ENCODE measurements at regions not wholly inside any gene's neighbourhood (a gene's known extent, or its start where the extent isn't known, plus 50 kb on each side); places are given as distances from the start of the nearest gene placed in this dataset.

DNA sequence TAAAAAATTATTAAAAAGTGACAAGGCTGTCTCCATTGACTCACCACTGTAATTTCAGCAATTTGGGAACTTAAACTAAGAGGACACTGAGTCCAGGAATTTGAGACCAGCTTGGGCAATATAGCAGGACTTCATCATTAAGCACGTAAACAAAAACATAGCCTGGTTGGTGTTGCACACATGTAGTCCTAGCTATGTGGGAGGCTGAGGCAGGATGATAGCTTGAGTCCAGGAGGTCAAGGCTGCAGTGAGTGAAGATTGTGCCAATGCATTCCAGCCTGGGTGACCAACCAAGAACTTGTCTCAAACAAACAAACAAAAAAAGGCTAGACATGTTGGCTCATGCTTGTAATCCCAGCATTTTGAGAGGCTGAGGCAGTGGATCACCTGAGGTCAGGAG lies 439.4 kb upstream of the TSPY4 start (continued):
- TF ChIP-seq, protein P1, sequence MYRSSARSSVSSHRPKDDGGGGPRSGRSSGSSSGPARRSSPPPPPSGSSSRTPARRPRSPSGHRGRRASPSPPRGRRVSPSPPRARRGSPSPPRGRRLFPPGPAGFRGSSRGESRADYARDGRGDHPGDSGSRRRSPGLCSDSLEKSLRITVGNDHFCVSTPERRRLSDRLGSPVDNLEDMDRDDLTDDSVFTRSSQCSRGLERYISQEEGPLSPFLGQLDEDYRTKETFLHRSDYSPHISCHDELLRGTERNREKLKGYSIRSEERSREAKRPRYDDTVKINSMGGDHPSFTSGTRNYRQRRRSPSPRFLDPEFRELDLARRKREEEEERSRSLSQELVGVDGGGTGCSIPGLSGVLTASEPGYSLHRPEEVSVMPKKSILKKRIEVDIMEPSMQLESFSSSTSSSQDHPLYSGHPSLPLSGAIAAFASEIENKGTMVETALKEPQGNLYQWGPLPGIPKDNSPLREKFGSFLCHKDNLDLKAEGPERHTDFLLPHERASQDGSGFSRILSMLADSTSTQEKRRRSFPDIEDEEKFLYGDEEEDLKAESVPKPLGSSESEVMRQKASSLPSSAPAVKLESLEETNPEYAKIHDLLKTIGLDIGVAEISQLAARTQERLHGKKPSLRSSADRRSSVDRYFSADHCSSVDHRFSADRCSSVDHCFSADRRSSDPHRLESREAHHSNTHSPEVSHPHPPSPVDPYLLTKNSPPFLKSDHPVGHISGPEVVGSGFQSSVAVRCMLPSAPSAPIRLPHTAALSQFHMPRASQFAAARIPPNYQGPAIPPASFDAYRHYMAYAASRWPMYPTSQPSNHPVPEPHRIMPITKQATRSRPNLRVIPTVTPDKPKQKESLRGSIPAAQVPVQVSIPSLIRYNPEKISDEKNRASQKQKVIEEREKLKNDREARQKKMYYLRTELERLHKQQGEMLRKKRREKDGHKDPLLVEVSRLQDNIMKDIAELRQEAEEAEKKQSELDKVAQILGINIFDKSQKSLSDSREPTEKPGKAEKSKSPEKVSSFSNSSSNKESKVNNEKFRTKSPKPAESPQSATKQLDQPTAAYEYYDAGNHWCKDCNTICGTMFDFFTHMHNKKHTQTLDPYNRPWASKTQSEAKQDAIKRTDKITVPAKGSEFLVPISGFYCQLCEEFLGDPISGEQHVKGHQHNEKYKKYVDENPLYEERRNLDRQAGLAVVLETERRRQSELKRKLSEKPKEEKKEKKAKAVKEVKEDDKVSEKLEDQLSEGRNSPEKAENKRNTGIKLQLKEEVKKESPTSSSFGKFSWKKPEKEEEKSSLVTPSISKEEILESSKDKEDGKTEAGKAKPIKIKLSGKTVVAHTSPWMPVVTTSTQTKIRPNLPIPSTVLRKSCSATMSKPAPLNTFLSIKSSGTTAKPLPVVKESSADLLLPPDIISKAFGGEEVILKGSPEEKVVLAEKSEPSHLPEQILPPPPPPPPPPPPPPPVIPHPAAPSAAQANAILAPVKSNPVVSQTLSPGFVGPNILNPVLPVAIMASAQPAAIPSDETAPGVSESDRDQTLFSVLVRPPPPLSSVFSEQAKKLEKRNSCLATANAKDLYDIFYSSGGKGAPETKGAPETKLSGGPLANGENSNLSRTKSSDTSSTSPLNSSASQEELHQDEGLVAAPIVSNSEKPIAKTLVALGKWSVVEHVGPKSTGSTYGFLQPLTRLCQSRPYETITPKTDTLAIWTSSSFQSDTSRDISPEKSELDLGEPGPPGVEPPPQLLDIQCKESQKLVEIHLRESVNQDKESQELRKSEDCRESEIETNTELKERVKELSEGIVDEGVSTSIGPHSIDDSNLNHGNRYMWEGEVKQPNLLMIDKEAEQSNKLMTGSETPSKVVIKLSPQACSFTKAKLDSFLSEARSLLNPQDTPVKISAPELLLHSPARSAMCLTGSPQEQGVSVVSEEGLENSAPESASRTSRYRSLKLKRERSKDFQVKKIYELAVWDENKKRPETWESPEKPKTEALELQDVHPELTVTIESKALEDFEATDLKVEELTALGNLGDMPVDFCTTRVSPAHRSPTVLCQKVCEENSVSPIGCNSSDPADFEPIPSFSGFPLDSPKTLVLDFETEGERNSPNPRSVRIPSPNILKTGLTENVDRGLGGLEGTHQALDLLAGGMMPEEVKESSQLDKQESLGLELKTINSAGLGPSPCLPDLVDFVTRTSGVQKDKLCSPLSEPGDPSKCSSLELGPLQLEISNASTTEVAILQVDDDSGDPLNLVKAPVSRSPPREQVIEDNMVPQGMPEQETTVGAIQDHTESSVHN (CRISPR knock-in tag; IDR thresholded peaks at IDR 0.05) = no peak
- TF ChIP-seq KLF15 (CRISPR knock-in tag; IDR thresholded peaks at IDR 0.05; ENCODE audit: borderline replicate concordance) = no peak
- no peak for TF ChIP-seq ZBTB38 (CRISPR knock-in tag; IDR thresholded peaks at IDR 0.05)
- TF ChIP-seq ZSCAN31 (CRISPR knock-in tag; IDR thresholded peaks at IDR 0.05; ENCODE audit: low read depth) = no peak
- no peak for TF ChIP-seq SOX13 (IDR thresholded peaks at IDR 0.05)
- no peak for TF ChIP-seq SOX13 (CRISPR knock-in tag; conservative IDR thresholded peaks at IDR 0.05 in 1 of 2, IDR thresholded peaks at IDR 0.05 in 1 of 2)
- TF ChIP-seq ETV5 (CRISPR knock-in tag; IDR thresholded peaks at IDR 0.05; ENCODE audit: borderline replicate concordance) = no peak
- TF ChIP-seq, protein P2, sequence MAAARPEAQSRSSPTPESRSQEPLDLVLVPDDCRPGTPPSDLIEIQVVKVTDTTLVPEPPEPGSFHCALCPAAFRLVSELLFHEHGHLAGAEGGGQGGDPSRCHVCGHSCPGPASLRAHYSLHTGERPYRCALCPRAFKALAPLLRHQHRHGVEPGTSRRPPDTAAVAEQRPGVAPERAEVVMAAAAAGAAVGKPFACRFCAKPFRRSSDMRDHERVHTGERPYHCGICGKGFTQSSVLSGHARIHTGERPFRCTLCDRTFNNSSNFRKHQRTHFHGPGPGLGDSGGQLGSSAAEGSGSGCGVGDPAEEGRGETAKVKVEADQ (CRISPR knock-in tag; IDR thresholded peaks at IDR 0.05; ENCODE audit: borderline replicate concordance) = no peak
- TF ChIP-seq, protein P3, sequence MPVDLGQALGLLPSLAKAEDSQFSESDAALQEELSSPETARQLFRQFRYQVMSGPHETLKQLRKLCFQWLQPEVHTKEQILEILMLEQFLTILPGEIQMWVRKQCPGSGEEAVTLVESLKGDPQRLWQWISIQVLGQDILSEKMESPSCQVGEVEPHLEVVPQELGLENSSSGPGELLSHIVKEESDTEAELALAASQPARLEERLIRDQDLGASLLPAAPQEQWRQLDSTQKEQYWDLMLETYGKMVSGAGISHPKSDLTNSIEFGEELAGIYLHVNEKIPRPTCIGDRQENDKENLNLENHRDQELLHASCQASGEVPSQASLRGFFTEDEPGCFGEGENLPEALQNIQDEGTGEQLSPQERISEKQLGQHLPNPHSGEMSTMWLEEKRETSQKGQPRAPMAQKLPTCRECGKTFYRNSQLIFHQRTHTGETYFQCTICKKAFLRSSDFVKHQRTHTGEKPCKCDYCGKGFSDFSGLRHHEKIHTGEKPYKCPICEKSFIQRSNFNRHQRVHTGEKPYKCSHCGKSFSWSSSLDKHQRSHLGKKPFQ (CRISPR knock-in tag; IDR thresholded peaks at IDR 0.05; ENCODE audit: insufficient replicate concordance) = no peak
- TF ChIP-seq, protein P4, sequence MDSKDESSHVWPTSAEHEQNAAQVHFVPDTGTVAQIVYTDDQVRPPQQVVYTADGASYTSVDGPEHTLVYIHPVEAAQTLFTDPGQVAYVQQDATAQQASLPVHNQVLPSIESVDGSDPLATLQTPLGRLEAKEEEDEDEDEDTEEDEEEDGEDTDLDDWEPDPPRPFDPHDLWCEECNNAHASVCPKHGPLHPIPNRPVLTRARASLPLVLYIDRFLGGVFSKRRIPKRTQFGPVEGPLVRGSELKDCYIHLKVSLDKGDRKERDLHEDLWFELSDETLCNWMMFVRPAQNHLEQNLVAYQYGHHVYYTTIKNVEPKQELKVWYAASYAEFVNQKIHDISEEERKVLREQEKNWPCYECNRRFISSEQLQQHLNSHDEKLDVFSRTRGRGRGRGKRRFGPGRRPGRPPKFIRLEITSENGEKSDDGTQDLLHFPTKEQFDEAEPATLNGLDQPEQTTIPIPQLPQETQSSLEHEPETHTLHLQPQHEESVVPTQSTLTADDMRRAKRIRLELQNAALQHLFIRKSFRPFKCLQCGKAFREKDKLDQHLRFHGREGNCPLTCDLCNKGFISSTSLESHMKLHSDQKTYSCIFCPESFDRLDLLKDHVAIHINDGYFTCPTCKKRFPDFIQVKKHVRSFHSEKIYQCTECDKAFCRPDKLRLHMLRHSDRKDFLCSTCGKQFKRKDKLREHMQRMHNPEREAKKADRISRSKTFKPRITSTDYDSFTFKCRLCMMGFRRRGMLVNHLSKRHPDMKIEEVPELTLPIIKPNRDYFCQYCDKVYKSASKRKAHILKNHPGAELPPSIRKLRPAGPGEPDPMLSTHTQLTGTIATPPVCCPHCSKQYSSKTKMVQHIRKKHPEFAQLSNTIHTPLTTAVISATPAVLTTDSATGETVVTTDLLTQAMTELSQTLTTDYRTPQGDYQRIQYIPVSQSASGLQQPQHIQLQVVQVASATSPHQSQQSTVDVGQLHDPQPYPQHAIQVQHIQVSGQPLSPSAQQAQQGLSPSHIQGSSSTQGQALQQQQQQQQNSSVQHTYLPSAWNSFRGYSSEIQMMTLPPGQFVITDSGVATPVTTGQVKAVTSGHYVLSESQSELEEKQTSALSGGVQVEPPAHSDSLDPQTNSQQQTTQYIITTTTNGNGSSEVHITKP (CRISPR knock-in tag; IDR thresholded peaks at IDR 0.05; ENCODE audit: low read depth) = no peak
- TF ChIP-seq TCF7L2 (IDR thresholded peaks at IDR 0.05; ENCODE audit: low read depth, low read length) = no peak

Measured in HepG2 (cell line).